ENCODE measurements at regions not wholly inside any gene's neighbourhood (a gene's known extent, or its start where the extent isn't known, plus 50 kb on each side); places are given as distances from the start of the nearest gene placed in this dataset.
"Not testable (repeated sequence)": the region's sequence is repeated elsewhere in the genome, so short reads cannot be mapped to it uniquely, and the experiment has no call there.

- no peak for FAIRE-seq
These were observed 83.8 kb upstream of the PPM1B start for GRCh38 chr2:44084850-44085249.

GRCh38 chr2:44086629-44087028 is 82.0 kb upstream of the PPM1B start:
- FAIRE-seq, result no peak

More at GRCh38 chr2:44084850-44085249, 83.8 kb upstream of the PPM1B start:
- no peak for DNase-seq (ENCODE audit: low spot score)

GRCh38 chr2:44087036-44087713 is 81.5 kb upstream of the PPM1B start:
- FAIRE-seq, result peak; percentile 45

More at GRCh38 chr2:44086629-44087028, 82.0 kb upstream of the PPM1B start:
- DNase-seq (ENCODE audit: low spot score), result no peak

GRCh38 chr2:44087714-44088092 is 81.0 kb upstream of the PPM1B start:
- DNase-seq (ENCODE audit: low spot score) (no peak), FAIRE-seq (no peak)

More at GRCh38 chr2:44087036-44087713, 81.5 kb upstream of the PPM1B start:
- peak; percentile 45 for DNase-seq (ENCODE audit: low spot score)

- not testable (repeated sequence) for DNase-seq (ENCODE audit: low spot score); FAIRE-seq
These were observed 76.2 kb upstream of the PPM1B start for GRCh38 chr2:44092519-44092918.

- no peak for FAIRE-seq
- no peak for DNase-seq (ENCODE audit: low spot score)
These were observed 74.7 kb upstream of the PPM1B start for GRCh38 chr2:44093970-44094369.

GRCh38 chr2:44097322-44097907 is 71.3 kb upstream of the PPM1B start:
- FAIRE-seq (peak; percentile 81), DNase-seq (ENCODE audit: low spot score) (peak; percentile 21)

- DNase-seq (ENCODE audit: low spot score) (no peak), FAIRE-seq (no peak)
These were observed 70.6 kb upstream of the PPM1B start for GRCh38 chr2:44098050-44098449.

- DNase-seq (ENCODE audit: low spot score) (no peak), FAIRE-seq (no peak)
These were observed 69.8 kb upstream of the PPM1B start for GRCh38 chr2:44098891-44099290.

GRCh38 chr2:44100351-44100750 is 68.3 kb upstream of the PPM1B start:
- DNase-seq (ENCODE audit: low spot score) (peak; percentile 97), FAIRE-seq (peak; percentile 99)

GRCh38 chr2:44101246-44101645 is 67.4 kb upstream of the PPM1B start:
- no peak for FAIRE-seq
- no peak for DNase-seq (ENCODE audit: low spot score)

- FAIRE-seq, result no peak
- no peak for DNase-seq (ENCODE audit: low spot score)
These were observed 65.7 kb upstream of the PPM1B start for GRCh38 chr2:44102790-44103562.

- FAIRE-seq (no peak), DNase-seq (ENCODE audit: low spot score) (no peak)
These were observed 65.0 kb upstream of the PPM1B start for GRCh38 chr2:44103639-44104038.

- no peak for FAIRE-seq
These were observed 63.8 kb upstream of the PPM1B start for GRCh38 chr2:44104855-44105271.

GRCh38 chr2:44106509-44106908 is 62.2 kb upstream of the PPM1B start:
- not testable (repeated sequence) for FAIRE-seq; DNase-seq (ENCODE audit: low spot score)

More at GRCh38 chr2:44104855-44105271, 63.8 kb upstream of the PPM1B start:
- no peak for DNase-seq (ENCODE audit: low spot score)

GRCh38 chr2:44107086-44107740 is 61.5 kb upstream of the PPM1B start:
- FAIRE-seq, result no peak
- DNase-seq (ENCODE audit: low spot score), result no peak

GRCh38 chr2:44107974-44108373 is 60.7 kb upstream of the PPM1B start:
- FAIRE-seq (no peak), DNase-seq (ENCODE audit: low spot score) (no peak)

GRCh38 chr2:44109166-44109565 is 59.5 kb upstream of the PPM1B start:
- no peak for DNase-seq (ENCODE audit: low spot score)
- FAIRE-seq, result no peak

- FAIRE-seq (no peak), DNase-seq (ENCODE audit: low spot score) (no peak)
These were observed 58.2 kb upstream of the PPM1B start for GRCh38 chr2:44110444-44110843.

GRCh38 chr2:44112096-44112495 is 56.6 kb upstream of the PPM1B start:
- DNase-seq (ENCODE audit: low spot score) (no peak), FAIRE-seq (no peak)

- DNase-seq (ENCODE audit: low spot score), result no peak
- FAIRE-seq, result no peak
These were observed 52.4 kb upstream of the PPM1B start for GRCh38 chr2:44116319-44116718.

GRCh38 chr2:44118257-44118656 is 50.4 kb upstream of the PPM1B start:
- FAIRE-seq, result no peak

More at GRCh38 chr2:44118257-44118656, 50.4 kb upstream of the PPM1B start:
- no peak for DNase-seq (ENCODE audit: low spot score)

Data from RCC 7860 (cell line).